ENCODE measurements at regions not wholly inside any gene's neighbourhood (a gene's known extent, or its start where the extent isn't known, plus 50 kb on each side); places are given as distances from the start of the nearest gene placed in this dataset.

DNA sequence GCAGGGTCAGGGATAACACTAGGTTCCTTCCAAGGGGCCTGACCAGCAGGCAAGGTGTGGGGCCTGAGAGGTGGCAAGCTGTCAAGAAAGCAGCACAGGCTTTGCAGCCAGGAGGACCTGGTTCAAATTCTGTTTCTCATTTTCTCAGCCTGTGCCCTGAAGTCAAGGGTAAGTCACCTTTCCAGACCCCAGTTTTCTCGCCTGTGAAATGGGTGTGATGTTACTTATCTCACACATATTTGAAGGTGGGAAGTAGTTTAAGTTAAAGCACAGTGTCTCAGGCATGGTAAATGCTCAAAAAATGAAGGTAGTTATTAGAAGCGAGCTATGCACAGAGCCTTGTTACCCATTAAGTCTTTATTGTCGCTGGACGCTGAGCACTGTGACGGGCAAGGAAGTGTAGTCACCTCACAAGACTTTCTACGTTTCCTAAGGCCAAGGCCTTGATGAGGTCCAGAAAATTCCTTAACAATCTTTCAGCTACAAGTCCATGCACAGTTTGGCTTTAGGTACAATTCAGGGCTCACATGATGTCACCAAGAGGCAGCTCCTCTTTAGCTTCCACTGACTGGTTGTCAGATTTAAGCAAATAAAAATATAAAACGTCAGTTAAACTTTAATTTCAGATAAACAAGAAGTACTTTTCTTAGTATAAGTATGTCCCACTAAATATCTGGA, 522.6 kb upstream of the PROK2 start:
- Histone ChIP-seq H3K4me1 (ENCODE audit: control insufficient read depth in 2 of 2, insufficient read depth in 1 of 2, low read depth in 1 of 2, low read length in 2 of 2) (peaks cover 0 to 2% of the 10 kb centered on the region in 2 donors), H2BK5ac (ENCODE audit: low read length) (no peak overlapping the region), H2BK12ac (ENCODE audit: low read length) (no peak overlapping the region), H3K9ac (ENCODE audit: low read depth, low read length, poor library complexity) (no peak overlapping the region), H3K27ac (replicated peaks; ENCODE audit: low read length) (no peak overlapping the region), H3K4me3 (ENCODE audit: low read length in 2 of 2) (no peak overlapping the region), H3K4me2 (ENCODE audit: insufficient read depth, low read length, poor library complexity, severe bottlenecking) (no peak overlapping the region), H3K9me3 (replicated peaks in 1 of 2; ENCODE audit: control insufficient read depth in 2 of 2, insufficient read depth in 1 of 2, low read depth in 1 of 2, low read length in 2 of 2) (no peaks in the 10 kb centered on the region), H3K27me3 (ENCODE audit: control insufficient read depth in 3 of 3, insufficient read depth in 3 of 3, low read depth in 1 of 3, low read length in 3 of 3) (peaks cover 0 to 49% (median 0%) of the 10 kb centered on the region in 3 experiments), H3K79me1 (ENCODE audit: low read depth, low read length) (no peaks in the 10 kb centered on the region), H4K8ac (ENCODE audit: low read depth, low read length) (no peak overlapping the region), H2BK15ac (ENCODE audit: low read length) (no peak overlapping the region), H3K18ac (ENCODE audit: low read length) (no peak overlapping the region), H3K36me3 (replicated peaks in 1 of 2; ENCODE audit: control insufficient read depth in 2 of 2, insufficient read depth in 2 of 2, low read length in 2 of 2) (no peaks in the 10 kb centered on the region), H4K91ac (ENCODE audit: low read depth, low read length, poor library complexity) (no peak overlapping the region), H2AK5ac (ENCODE audit: low read depth, low read length) (no peak overlapping the region), H3K23ac (ENCODE audit: low read depth, low read length, poor library complexity) (no peak overlapping the region), H3K14ac (ENCODE audit: low read length) (no peak overlapping the region), H2BK120ac (ENCODE audit: low read depth, low read length) (no peak overlapping the region), H2AFZ (ENCODE audit: low read length) (no peak overlapping the region), H3K4ac (ENCODE audit: low read length) (no peak overlapping the region)
- no CpG with 5 or more reads among the region's 7 CpGs for WGBS, 2 donors (ENCODE audit: extremely low coverage in 2 of 2, insufficient read length in 2 of 2, insufficient replicate concordance in 1 of 2)
- DNase-seq (ENCODE audit: low spot score), result no peak

DNA sequence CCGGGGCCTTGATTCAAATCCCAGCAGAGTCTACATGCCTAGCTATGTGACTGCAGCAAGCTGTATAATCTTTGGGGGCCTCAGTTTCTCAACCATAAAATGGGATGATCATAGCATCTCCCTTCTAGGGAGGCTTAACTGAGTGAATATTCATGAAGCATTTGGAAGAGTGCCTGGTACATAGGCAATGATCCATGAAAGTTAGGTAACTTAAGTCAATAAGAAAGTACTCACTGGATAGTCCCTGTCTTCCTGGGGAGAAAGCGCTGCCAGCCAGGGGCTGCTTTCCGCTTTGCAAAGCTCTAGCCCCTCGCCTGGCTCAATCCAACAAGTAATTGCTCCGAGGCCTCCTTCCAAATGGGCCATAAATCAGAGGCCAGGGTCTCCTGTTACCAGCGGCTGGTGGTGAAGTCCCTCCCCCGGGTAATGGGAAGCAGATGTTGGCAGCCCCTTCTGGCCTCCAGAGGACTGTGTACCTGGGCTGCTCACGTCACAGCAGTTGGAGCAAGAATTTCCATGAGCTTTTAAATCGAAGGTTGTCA, 521.9 kb upstream of the PROK2 start:
- Histone ChIP-seq H3K4ac (ENCODE audit: low read length) (no peak overlapping the region), H2AK5ac (ENCODE audit: low read depth, low read length) (no peak overlapping the region), H3K18ac (ENCODE audit: low read length) (no peak overlapping the region), H2BK120ac (ENCODE audit: low read depth, low read length) (no peak overlapping the region), H4K91ac (ENCODE audit: low read depth, low read length, poor library complexity) (no peak overlapping the region), H3K4me1 (ENCODE audit: control insufficient read depth in 2 of 2, insufficient read depth in 1 of 2, low read depth in 1 of 2, low read length in 2 of 2) (peaks cover 0 to 2% of the 10 kb centered on the region in 2 donors), H2BK5ac (ENCODE audit: low read length) (no peak overlapping the region), H3K9me3 (replicated peaks in 1 of 2; ENCODE audit: control insufficient read depth in 2 of 2, insufficient read depth in 1 of 2, low read depth in 1 of 2, low read length in 2 of 2) (no peaks in the 10 kb centered on the region), H3K79me1 (ENCODE audit: low read depth, low read length) (no peaks in the 10 kb centered on the region), H2BK15ac (ENCODE audit: low read length) (no peak overlapping the region), H3K14ac (ENCODE audit: low read length) (no peak overlapping the region), H3K9ac (ENCODE audit: low read depth, low read length, poor library complexity) (no peak overlapping the region), H2AFZ (ENCODE audit: low read length) (no peak overlapping the region), H3K36me3 (replicated peaks in 1 of 2; ENCODE audit: control insufficient read depth in 2 of 2, insufficient read depth in 2 of 2, low read length in 2 of 2) (no peaks in the 10 kb centered on the region), H3K4me3 (ENCODE audit: low read length in 2 of 2) (no peak overlapping the region), H3K23ac (ENCODE audit: low read depth, low read length, poor library complexity) (no peak overlapping the region), H3K27ac (replicated peaks; ENCODE audit: low read length) (no peak overlapping the region), H3K27me3 (ENCODE audit: control insufficient read depth in 3 of 3, insufficient read depth in 3 of 3, low read depth in 1 of 3, low read length in 3 of 3) (peaks cover 0 to 50% (median 0%) of the 10 kb centered on the region in 3 experiments), H3K4me2 (ENCODE audit: insufficient read depth, low read length, poor library complexity, severe bottlenecking) (no peak overlapping the region), H2BK12ac (ENCODE audit: low read length) (no peak overlapping the region), H4K8ac (ENCODE audit: low read depth, low read length) (no peak overlapping the region)
- DNase-seq (ENCODE audit: low spot score), result no peak
- WGBS, 2 donors (ENCODE audit: extremely low coverage in 2 of 2, insufficient read length in 2 of 2, insufficient replicate concordance in 1 of 2), result no CpG with 5 or more reads among the region's 9 CpGs

DNA sequence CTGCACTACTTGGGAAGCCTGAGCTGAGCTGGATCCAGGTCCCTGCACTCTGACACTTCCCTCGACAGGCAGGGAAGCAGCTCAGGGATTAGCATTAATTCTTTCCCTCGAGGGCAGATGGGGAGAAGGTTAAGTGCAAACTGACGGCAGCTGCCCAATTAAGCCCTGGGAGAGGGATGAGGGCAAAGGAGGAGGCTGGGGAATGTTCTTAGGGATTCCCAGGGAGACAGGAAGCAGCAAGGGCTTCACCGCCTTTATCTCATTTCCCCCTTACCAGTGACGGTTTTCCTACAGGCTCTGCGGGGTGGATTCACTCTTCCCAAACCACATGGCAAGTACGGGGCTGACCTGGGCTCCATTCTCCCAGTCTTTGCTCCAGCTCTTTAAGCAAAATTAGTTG, 519.0 kb upstream of the PROK2 start:
- DNase-seq (ENCODE audit: low spot score), result no peak
- no peak overlapping the region for H2BK12ac ChIP-seq (ENCODE audit: low read length)
- H4K91ac ChIP-seq (ENCODE audit: low read depth, low read length, poor library complexity), result no peak overlapping the region
- WGBS, 2 donors (ENCODE audit: extremely low coverage in 2 of 2, insufficient read length in 2 of 2, insufficient replicate concordance in 1 of 2), result no CpG with 5 or more reads among the region's 7 CpGs
- no peak overlapping the region for H2AK5ac ChIP-seq (ENCODE audit: low read depth, low read length)
- no peaks in the 10 kb centered on the region for H3K36me3 ChIP-seq (replicated peaks in 1 of 2; ENCODE audit: control insufficient read depth in 2 of 2, insufficient read depth in 2 of 2, low read length in 2 of 2)
- no peak overlapping the region for H3K4me3 ChIP-seq (ENCODE audit: low read length in 2 of 2)
- H2BK120ac ChIP-seq (ENCODE audit: low read depth, low read length), result no peak overlapping the region
- no peak overlapping the region for H2BK5ac ChIP-seq (ENCODE audit: low read length)
- H2BK15ac ChIP-seq (ENCODE audit: low read length), result no peak overlapping the region
- H4K8ac ChIP-seq (ENCODE audit: low read depth, low read length), result no peak overlapping the region
- H3K27me3 ChIP-seq (ENCODE audit: control insufficient read depth in 3 of 3, insufficient read depth in 3 of 3, low read depth in 1 of 3, low read length in 3 of 3), result peaks cover 0 to 39% (median 0%) of the 10 kb centered on the region in 3 experiments
- H3K4me1 ChIP-seq (ENCODE audit: control insufficient read depth in 2 of 2, insufficient read depth in 1 of 2, low read depth in 1 of 2, low read length in 2 of 2), result peaks cover 0 to 2% of the 10 kb centered on the region in 2 donors
- no peaks in the 10 kb centered on the region for H3K79me1 ChIP-seq (ENCODE audit: low read depth, low read length)
- no peak overlapping the region for H3K27ac ChIP-seq (replicated peaks; ENCODE audit: low read length)
- no peak overlapping the region for H3K9ac ChIP-seq (ENCODE audit: low read depth, low read length, poor library complexity)
- peak overlapping the region; percentile 29 for H3K18ac ChIP-seq (ENCODE audit: low read length)
- no peaks in the 10 kb centered on the region for H3K9me3 ChIP-seq (replicated peaks in 1 of 2; ENCODE audit: control insufficient read depth in 2 of 2, insufficient read depth in 1 of 2, low read depth in 1 of 2, low read length in 2 of 2)
- H3K4ac ChIP-seq (ENCODE audit: low read length), result no peak overlapping the region
- peak overlapping the region; percentile 35 for H2AFZ ChIP-seq (ENCODE audit: low read length)
- peak overlapping the region; percentile 12 for H3K14ac ChIP-seq (ENCODE audit: low read length)
- no peak overlapping the region for H3K23ac ChIP-seq (ENCODE audit: low read depth, low read length, poor library complexity)
- H3K4me2 ChIP-seq (ENCODE audit: insufficient read depth, low read length, poor library complexity, severe bottlenecking), result no peak overlapping the region

DNA sequence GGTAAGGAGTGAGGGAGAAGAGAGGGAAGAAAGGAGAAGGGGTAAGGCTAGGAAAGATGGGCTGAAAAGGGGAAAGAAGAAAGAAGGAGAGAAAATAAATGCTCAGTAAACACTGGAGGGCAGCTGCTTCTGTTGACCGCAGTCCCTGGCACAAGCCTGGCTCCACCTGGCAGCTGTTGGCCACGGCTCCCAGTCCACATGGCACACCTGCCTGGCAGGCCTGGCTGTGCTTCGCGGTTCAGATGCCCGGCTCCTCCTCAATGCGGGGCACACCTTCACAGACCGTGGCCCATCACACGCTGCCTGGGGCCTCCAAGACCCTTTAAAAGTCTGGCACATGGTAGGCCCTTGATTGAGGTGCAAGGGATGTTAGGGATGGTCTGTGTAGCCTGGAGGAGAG, 516.8 kb upstream of the PROK2 start:
- H2BK120ac ChIP-seq (ENCODE audit: low read depth, low read length), result no peak overlapping the region
- no peak overlapping the region for H2BK5ac ChIP-seq (ENCODE audit: low read length)
- H3K18ac ChIP-seq (ENCODE audit: low read length), result no peak overlapping the region
- H2AFZ ChIP-seq (ENCODE audit: low read length), result no peak overlapping the region
- no peaks in the 10 kb centered on the region for H3K9me3 ChIP-seq (replicated peaks in 1 of 2; ENCODE audit: control insufficient read depth in 2 of 2, insufficient read depth in 1 of 2, low read depth in 1 of 2, low read length in 2 of 2)
- no peak overlapping the region for H2BK15ac ChIP-seq (ENCODE audit: low read length)
- H3K4me1 ChIP-seq (ENCODE audit: control insufficient read depth in 2 of 2, insufficient read depth in 1 of 2, low read depth in 1 of 2, low read length in 2 of 2), result peaks cover 0 to 2% of the 10 kb centered on the region in 2 donors
- H3K4me2 ChIP-seq (ENCODE audit: insufficient read depth, low read length, poor library complexity, severe bottlenecking), result no peak overlapping the region
- H3K4me3 ChIP-seq (ENCODE audit: low read length in 2 of 2), result no peak overlapping the region
- no peak overlapping the region for H2BK12ac ChIP-seq (ENCODE audit: low read length)
- no peak overlapping the region for H3K23ac ChIP-seq (ENCODE audit: low read depth, low read length, poor library complexity)
- no CpG with 5 or more reads among the region's 8 CpGs for WGBS, 2 donors (ENCODE audit: extremely low coverage in 2 of 2, insufficient read length in 2 of 2, insufficient replicate concordance in 1 of 2)
- H3K14ac ChIP-seq (ENCODE audit: low read length), result no peak overlapping the region
- H3K27ac ChIP-seq (replicated peaks; ENCODE audit: low read length), result no peak overlapping the region
- no peak overlapping the region for H3K9ac ChIP-seq (ENCODE audit: low read depth, low read length, poor library complexity)
- no peak overlapping the region for H2AK5ac ChIP-seq (ENCODE audit: low read depth, low read length)
- no peak overlapping the region for H4K8ac ChIP-seq (ENCODE audit: low read depth, low read length)
- H3K79me1 ChIP-seq (ENCODE audit: low read depth, low read length), result no peaks in the 10 kb centered on the region
- peaks cover 0 to 37% (median 0%) of the 10 kb centered on the region in 3 experiments for H3K27me3 ChIP-seq (ENCODE audit: control insufficient read depth in 3 of 3, insufficient read depth in 3 of 3, low read depth in 1 of 3, low read length in 3 of 3)
- DNase-seq (ENCODE audit: low spot score), result no peak
- no peaks in the 10 kb centered on the region for H3K36me3 ChIP-seq (replicated peaks in 1 of 2; ENCODE audit: control insufficient read depth in 2 of 2, insufficient read depth in 2 of 2, low read length in 2 of 2)
- no peak overlapping the region for H3K4ac ChIP-seq (ENCODE audit: low read length)
- H4K91ac ChIP-seq (ENCODE audit: low read depth, low read length, poor library complexity), result no peak overlapping the region

All from neuronal stem cell (in vitro differentiated cells).